WTC11 (cell line): ENCODE measurements at regions not wholly inside any gene's neighbourhood (a gene's known extent, or its start where the extent isn't known, plus 50 kb on each side); places are given as distances from the start of the nearest gene placed in this dataset.

Source experiments
- ATAC-seq: fragments of 200-7000 bp; cut with Tn5 transposase; 2 replicates; pipeline ENCODE4 v1.10.0; 2021; ENCODE audit warnings: mild to moderate bottlenecking, moderate library complexity
- CTCF ChIA-PET: fragments of 300-600 bp; sonication (Branson Sonifier 250); formaldehyde crosslinking; loops from one replicate; lab custom pipeline; 2021; ENCODE audit warnings: antibody characterized with exemption; lab: Charles Lee
- POLR2A ChIA-PET: fragments of 350-600 bp; sonication (Branson Sonifier 250); formaldehyde crosslinking; loops from one replicate; lab custom pipeline; 2021; ENCODE audit warnings: antibody characterized with exemption; lab: Charles Lee
- DNase-seq: peaks from one replicate; pipeline ENCODE4 v3.0.0; 2021; ENCODE audit warnings: low spot score
- H3K27ac Mint-ChIP-seq: 2 replicates; pipeline ENCODE4 v1.8.0; 2021; ENCODE audit warnings: mixed read lengths
- H3K27me3 Mint-ChIP-seq: 2 replicates; pipeline ENCODE4 v1.8.0; 2021; ENCODE audit warnings: low read depth, mild to moderate bottlenecking, moderate library complexity, mixed read lengths
- H3K36me3 Mint-ChIP-seq: 2 replicates; pipeline ENCODE4 v1.8.0; 2021; ENCODE audit warnings: mixed read lengths
- H3K4me1 Mint-ChIP-seq: 2 replicates; pipeline ENCODE4 v1.8.0; 2022; ENCODE audit warnings: mixed read lengths
- H3K4me3 Mint-ChIP-seq: 2 replicates; pipeline ENCODE4 v1.8.0; 2021; ENCODE audit warnings: mild to moderate bottlenecking, moderate library complexity, mixed read lengths
- H3K9me3 Mint-ChIP-seq: 2 replicates; pipeline ENCODE4 v1.8.0; 2021; ENCODE audit warnings: mixed read lengths
- CBFB ChIP-seq: sonication (generic); formaldehyde crosslinking; IDR thresholded peaks from 2 replicates; pipeline ENCODE4 v1.8.1; 2022; ENCODE audit warnings: mild to moderate bottlenecking, low read depth, missing genetic modification reagents
- ESRRA ChIP-seq: sonication (generic); formaldehyde crosslinking; IDR thresholded peaks from 2 replicates; pipeline ENCODE4 v1.8.1; 2022; ENCODE audit warnings: mild to moderate bottlenecking, missing genetic modification reagents, borderline replicate concordance
- JAZF1 ChIP-seq: fragments of 250-450 bp; sonication (Bioruptor Pico); IDR thresholded peaks from 2 replicates; pipeline ENCODE4 v1.9.0; 2021; ENCODE audit warnings: moderate library complexity, mild to moderate bottlenecking, inconsistent platforms
- KAT7 ChIP-seq: sonication (generic); formaldehyde crosslinking; IDR thresholded peaks from 2 replicates; pipeline ENCODE4 v1.8.1; 2023; ENCODE audit warnings: missing genetic modification reagents, mild to moderate bottlenecking, borderline replicate concordance
- NFYB ChIP-seq: sonication (generic); formaldehyde crosslinking; conservative IDR thresholded peaks from 2 replicates; pipeline ENCODE4 v1.8.0; 2022; ENCODE audit warnings: low read depth, missing genetic modification reagents
- NR1H2 ChIP-seq: sonication (generic); formaldehyde crosslinking; IDR thresholded peaks from 2 replicates; pipeline ENCODE4 v1.9.0; 2021; ENCODE audit warnings: mild to moderate bottlenecking, moderate library complexity, missing genetic modification reagents
- NR3C1 ChIP-seq: sonication (generic); formaldehyde crosslinking; conservative IDR thresholded peaks from 2 replicates; pipeline ENCODE4 v1.8.1; 2023; ENCODE audit warnings: low read depth, mild to moderate bottlenecking, missing genetic modification reagents
- OVOL2 ChIP-seq: fragments of 250-450 bp; sonication (Bioruptor Pico); IDR thresholded peaks from 2 replicates; pipeline ENCODE4 v1.9.0; 2021; ENCODE audit warnings: mild to moderate bottlenecking, borderline replicate concordance
- SMAD3 ChIP-seq: sonication (generic); formaldehyde crosslinking; IDR thresholded peaks from 2 replicates; pipeline ENCODE4 v1.8.0; 2022; ENCODE audit warnings: missing genetic modification reagents, mild to moderate bottlenecking, borderline replicate concordance
- SP1 ChIP-seq: sonication (generic); formaldehyde crosslinking; conservative IDR thresholded peaks from 2 replicates; pipeline ENCODE4 v1.8.1; 2022; ENCODE audit warnings: missing genetic modification reagents
- TCF7 ChIP-seq: sonication (generic); formaldehyde crosslinking; IDR thresholded peaks from 2 replicates; pipeline ENCODE4 v1.8.0; 2022; ENCODE audit warnings: mild to moderate bottlenecking, low read depth, missing genetic modification reagents, moderate library complexity
- TP53 ChIP-seq: sonication (generic); formaldehyde crosslinking; IDR thresholded peaks from 2 replicates; pipeline ENCODE4 v1.8.1; 2023; ENCODE audit warnings: mild to moderate bottlenecking, missing genetic modification reagents
- ZBTB21 ChIP-seq: sonication (generic); formaldehyde crosslinking; IDR thresholded peaks from 2 replicates; pipeline ENCODE4 v1.8.1; 2023; ENCODE audit warnings: mild to moderate bottlenecking, missing genetic modification reagents, borderline replicate concordance
- ZNF121 ChIP-seq: sonication (generic); formaldehyde crosslinking; IDR thresholded peaks from 2 replicates; pipeline ENCODE4 v1.8.0; 2023; ENCODE audit warnings: missing genetic modification reagents
- ZNF232 ChIP-seq: sonication (generic); formaldehyde crosslinking; IDR thresholded peaks from 2 replicates; pipeline ENCODE4 v1.8.0; 2022; ENCODE audit warnings: mild to moderate bottlenecking, missing genetic modification reagents
- ZNF423 ChIP-seq: fragments of 250-450 bp; sonication (Bioruptor Pico); IDR thresholded peaks from 2 replicates; pipeline ENCODE4 v2.1.2; 2022; ENCODE audit warnings: mild to moderate bottlenecking, moderate library complexity
- ZNF671 ChIP-seq: fragments of 250-450 bp; sonication (Bioruptor Pico); IDR thresholded peaks from 2 replicates; pipeline ENCODE4 v1.8.0; 2021; ENCODE audit warnings: mild to moderate bottlenecking
- TF ChIP-seq, protein P1 (sequence below): sonication (generic); formaldehyde crosslinking; IDR thresholded peaks from 2 replicates; pipeline ENCODE4 v1.8.1; 2022; ENCODE audit warnings: mild to moderate bottlenecking, missing genetic modification reagents, moderate library complexity, borderline replicate concordance
- TF ChIP-seq, protein P2 (sequence below): fragments of 250-450 bp; sonication (Bioruptor Pico); IDR thresholded peaks from 2 replicates; pipeline ENCODE4 v1.8.0; 2021; ENCODE audit warnings: mild to moderate bottlenecking
- TF ChIP-seq, protein P3 (sequence below): sonication (generic); formaldehyde crosslinking; IDR thresholded peaks from 2 replicates; pipeline ENCODE4 v1.8.1; 2023; ENCODE audit warnings: mild to moderate bottlenecking, missing genetic modification reagents
- TF ChIP-seq, protein P4 (sequence below): sonication (generic); formaldehyde crosslinking; IDR thresholded peaks from 2 replicates; pipeline ENCODE4 v1.8.1; 2023; ENCODE audit warnings: mild to moderate bottlenecking, missing genetic modification reagents, borderline replicate concordance
- TF ChIP-seq, protein P5 (sequence below): fragments of 250-450 bp; sonication (Bioruptor Pico); conservative IDR thresholded peaks from 2 replicates; pipeline ENCODE4 v1.9.0; 2021; ENCODE audit warnings: mild to moderate bottlenecking
- TF ChIP-seq, protein P6 (sequence below): sonication (generic); formaldehyde crosslinking; IDR thresholded peaks from 2 replicates; pipeline ENCODE4 v1.8.1; 2023; ENCODE audit warnings: mild to moderate bottlenecking, moderate library complexity, missing genetic modification reagents

DNA sequence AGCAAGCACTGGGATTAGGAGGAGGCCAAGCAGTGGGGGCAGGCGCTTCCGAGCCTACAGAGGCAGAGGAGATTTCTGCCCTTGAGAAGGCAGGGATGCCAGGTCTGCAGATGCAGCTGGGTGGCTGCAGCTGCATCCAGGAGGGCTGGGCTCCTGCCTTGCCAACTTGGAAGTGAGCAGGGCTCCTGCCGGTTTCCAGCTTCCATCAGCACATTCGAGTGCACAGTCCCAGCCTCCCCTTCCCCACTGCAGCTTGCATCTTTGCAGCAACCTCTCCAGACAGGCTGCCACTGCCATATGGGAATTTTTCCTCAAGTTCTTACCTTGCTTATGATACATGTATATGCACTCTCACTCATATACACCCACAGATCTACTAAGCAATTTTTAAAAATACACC lies 1234.3 kb upstream of the B3GALT2 start:
- Mint-ChIP-seq H3K4me3 (no peak overlapping the region), H3K36me3 (peaks cover 29% of the 10 kb centered on the region), H3K27me3 (no peaks in the 10 kb centered on the region), H3K9me3 (peaks cover 56% of the 10 kb centered on the region), H3K4me1 (peaks cover 7% of the 10 kb centered on the region), H3K27ac (no peak overlapping the region)
- CTCF ChIA-PET = no interaction called here
- no peak for DNase-seq
- POLR2A ChIA-PET = no interaction called here
- TF ChIP-seq TP53 (CRISPR knock-in tag) (no peak), ZNF121 (CRISPR knock-in tag) (no peak), NFYB (CRISPR knock-in tag) (no peak), ZNF232 (CRISPR knock-in tag) (no peak), NR1H2 (CRISPR knock-in tag) (no peak), ZBTB21 (no peak), ESRRA (CRISPR knock-in tag) (no peak), KAT7 (CRISPR knock-in tag) (no peak), CBFB (CRISPR knock-in tag) (no peak), NR3C1 (CRISPR knock-in tag) (no peak), OVOL2 (CRISPR knock-in tag) (no peak), JAZF1 (CRISPR knock-in tag) (no peak), ZNF671 (CRISPR knock-in tag) (no peak), ZNF423 (no peak), SMAD3 (CRISPR knock-in tag) (no peak)
- TF ChIP-seq, protein P1, sequence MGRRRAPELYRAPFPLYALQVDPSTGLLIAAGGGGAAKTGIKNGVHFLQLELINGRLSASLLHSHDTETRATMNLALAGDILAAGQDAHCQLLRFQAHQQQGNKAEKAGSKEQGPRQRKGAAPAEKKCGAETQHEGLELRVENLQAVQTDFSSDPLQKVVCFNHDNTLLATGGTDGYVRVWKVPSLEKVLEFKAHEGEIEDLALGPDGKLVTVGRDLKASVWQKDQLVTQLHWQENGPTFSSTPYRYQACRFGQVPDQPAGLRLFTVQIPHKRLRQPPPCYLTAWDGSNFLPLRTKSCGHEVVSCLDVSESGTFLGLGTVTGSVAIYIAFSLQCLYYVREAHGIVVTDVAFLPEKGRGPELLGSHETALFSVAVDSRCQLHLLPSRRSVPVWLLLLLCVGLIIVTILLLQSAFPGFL = no peak
- TF ChIP-seq, protein P2, sequence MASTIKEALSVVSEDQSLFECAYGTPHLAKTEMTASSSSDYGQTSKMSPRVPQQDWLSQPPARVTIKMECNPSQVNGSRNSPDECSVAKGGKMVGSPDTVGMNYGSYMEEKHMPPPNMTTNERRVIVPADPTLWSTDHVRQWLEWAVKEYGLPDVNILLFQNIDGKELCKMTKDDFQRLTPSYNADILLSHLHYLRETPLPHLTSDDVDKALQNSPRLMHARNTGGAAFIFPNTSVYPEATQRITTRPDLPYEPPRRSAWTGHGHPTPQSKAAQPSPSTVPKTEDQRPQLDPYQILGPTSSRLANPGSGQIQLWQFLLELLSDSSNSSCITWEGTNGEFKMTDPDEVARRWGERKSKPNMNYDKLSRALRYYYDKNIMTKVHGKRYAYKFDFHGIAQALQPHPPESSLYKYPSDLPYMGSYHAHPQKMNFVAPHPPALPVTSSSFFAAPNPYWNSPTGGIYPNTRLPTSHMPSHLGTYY (CRISPR knock-in tag) = no peak
- TF ChIP-seq, protein P3, sequence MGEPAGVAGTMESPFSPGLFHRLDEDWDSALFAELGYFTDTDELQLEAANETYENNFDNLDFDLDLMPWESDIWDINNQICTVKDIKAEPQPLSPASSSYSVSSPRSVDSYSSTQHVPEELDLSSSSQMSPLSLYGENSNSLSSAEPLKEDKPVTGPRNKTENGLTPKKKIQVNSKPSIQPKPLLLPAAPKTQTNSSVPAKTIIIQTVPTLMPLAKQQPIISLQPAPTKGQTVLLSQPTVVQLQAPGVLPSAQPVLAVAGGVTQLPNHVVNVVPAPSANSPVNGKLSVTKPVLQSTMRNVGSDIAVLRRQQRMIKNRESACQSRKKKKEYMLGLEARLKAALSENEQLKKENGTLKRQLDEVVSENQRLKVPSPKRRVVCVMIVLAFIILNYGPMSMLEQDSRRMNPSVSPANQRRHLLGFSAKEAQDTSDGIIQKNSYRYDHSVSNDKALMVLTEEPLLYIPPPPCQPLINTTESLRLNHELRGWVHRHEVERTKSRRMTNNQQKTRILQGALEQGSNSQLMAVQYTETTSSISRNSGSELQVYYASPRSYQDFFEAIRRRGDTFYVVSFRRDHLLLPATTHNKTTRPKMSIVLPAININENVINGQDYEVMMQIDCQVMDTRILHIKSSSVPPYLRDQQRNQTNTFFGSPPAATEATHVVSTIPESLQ (CRISPR knock-in tag) = no peak
- TF ChIP-seq, protein P4, sequence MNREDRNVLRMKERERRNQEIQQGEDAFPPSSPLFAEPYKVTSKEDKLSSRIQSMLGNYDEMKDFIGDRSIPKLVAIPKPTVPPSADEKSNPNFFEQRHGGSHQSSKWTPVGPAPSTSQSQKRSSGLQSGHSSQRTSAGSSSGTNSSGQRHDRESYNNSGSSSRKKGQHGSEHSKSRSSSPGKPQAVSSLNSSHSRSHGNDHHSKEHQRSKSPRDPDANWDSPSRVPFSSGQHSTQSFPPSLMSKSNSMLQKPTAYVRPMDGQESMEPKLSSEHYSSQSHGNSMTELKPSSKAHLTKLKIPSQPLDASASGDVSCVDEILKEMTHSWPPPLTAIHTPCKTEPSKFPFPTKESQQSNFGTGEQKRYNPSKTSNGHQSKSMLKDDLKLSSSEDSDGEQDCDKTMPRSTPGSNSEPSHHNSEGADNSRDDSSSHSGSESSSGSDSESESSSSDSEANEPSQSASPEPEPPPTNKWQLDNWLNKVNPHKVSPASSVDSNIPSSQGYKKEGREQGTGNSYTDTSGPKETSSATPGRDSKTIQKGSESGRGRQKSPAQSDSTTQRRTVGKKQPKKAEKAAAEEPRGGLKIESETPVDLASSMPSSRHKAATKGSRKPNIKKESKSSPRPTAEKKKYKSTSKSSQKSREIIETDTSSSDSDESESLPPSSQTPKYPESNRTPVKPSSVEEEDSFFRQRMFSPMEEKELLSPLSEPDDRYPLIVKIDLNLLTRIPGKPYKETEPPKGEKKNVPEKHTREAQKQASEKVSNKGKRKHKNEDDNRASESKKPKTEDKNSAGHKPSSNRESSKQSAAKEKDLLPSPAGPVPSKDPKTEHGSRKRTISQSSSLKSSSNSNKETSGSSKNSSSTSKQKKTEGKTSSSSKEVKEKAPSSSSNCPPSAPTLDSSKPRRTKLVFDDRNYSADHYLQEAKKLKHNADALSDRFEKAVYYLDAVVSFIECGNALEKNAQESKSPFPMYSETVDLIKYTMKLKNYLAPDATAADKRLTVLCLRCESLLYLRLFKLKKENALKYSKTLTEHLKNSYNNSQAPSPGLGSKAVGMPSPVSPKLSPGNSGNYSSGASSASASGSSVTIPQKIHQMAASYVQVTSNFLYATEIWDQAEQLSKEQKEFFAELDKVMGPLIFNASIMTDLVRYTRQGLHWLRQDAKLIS (CRISPR knock-in tag) = no peak
- ATAC-seq = no peak

DNA sequence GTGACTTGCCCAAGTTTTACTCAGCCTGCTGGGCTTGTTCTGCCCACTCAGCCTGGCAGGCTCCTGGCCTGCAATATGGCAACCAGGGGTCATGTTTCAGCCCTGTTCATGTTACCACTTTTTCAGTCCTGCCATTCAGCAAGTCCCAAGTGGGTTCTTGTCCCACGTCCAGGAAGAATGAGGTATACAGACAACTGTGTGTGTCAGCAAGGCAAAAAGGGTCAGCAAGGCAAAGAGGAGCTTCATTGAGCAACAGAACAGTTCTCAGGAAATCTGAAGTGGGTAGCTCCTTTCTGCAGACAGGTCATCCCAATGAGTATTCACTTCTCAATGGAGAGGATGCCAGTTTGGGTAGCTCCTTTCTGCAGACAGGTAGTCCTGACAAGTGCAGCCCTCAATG lies 1233.3 kb upstream of the B3GALT2 start:
- DNase-seq = no peak
- Mint-ChIP-seq H3K27me3 (no peaks in the 10 kb centered on the region), H3K4me1 (peaks cover 7% of the 10 kb centered on the region), H3K9me3 (peaks cover 54% of the 10 kb centered on the region), H3K4me3 (no peak overlapping the region), H3K36me3 (peaks cover 29% of the 10 kb centered on the region), H3K27ac (no peak overlapping the region)
- ChIA-PET CTCF (no interaction called here), POLR2A (no interaction called here)
- no peak for ATAC-seq
- TF ChIP-seq TCF7 (CRISPR knock-in tag) (no peak), SP1 (no peak)
- TF ChIP-seq, protein P5, sequence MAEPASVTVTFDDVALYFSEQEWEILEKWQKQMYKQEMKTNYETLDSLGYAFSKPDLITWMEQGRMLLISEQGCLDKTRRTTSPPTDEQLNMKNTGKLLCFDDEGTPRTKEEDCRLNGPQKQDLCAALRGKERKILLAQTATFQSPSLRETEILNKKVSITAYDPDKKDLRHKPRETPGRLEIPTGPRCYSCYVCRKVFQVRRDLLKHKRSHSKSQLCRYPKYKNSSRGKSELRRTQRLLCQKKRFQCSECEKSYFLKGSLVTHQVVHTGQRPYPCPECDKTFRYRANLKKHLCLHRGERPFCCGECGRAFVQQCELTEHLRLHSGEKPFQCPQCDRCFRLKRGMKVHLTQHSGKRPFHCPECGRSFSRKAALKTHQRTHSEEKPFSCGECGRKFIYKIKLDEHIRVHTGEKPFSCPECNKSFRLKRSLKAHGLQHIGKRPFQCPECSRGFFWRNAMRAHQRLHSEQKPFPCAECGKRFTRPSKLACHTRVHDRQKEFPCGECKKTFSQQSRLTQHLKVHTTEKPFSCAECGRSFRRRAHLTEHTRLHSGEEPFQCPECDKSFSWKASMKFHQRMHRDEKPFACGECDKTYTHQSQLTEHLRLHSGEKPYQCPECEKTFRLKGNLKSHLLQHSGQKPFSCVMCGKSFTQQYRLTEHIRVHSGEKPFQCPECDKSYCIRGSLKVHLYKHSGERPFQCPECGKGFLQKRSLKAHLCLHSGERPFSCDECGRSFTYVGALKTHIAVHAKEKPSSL = no peak
- TF ChIP-seq, protein P3 (CRISPR knock-in tag) = no peak
- TF ChIP-seq, protein P6, sequence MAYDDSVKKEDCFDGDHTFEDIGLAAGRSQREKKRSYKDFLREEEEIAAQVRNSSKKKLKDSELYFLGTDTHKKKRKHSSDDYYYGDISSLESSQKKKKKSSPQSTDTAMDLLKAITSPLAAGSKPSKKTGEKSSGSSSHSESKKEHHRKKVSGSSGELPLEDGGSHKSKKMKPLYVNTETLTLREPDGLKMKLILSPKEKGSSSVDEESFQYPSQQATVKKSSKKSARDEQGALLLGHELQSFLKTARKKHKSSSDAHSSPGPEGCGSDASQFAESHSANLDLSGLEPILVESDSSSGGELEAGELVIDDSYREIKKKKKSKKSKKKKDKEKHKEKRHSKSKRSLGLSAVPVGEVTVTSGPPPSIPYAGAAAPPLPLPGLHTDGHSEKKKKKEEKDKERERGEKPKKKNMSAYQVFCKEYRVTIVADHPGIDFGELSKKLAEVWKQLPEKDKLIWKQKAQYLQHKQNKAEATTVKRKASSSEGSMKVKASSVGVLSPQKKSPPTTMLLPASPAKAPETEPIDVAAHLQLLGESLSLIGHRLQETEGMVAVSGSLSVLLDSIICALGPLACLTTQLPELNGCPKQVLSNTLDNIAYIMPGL (CRISPR knock-in tag) = no peak
